HG03139 (cell line): ENCODE measurements at regions not wholly inside any gene's neighbourhood (a gene's known extent, or its start where the extent isn't known, plus 50 kb on each side); places are given as distances from the start of the nearest gene placed in this dataset.

Source experiments
- ATAC-seq: cut with Tn5 transposase; IDR thresholded peaks from one replicate; pipeline ENCODE4 v1.9.1; 2021; ENCODE audit not compliant: unreplicated experiment

DNA sequence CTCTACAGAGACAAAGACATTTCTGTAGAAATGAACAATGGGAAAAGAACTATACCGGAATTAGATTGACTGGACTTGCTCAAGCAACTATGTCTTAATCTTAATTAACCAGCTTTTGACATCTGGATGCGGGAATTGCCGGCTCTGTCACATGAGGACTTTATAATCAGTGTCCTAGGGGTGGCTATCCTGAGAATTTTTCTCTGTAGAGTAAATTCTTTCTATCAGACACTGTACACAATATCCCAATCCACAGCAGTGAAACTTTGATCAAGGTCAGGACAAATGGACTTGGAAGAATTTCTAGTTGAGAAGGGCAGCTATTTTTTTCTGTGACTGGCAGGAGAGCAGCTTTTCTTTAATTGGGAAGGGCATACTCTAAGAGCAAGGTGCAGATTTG, 322.1 kb downstream of the HRH4 start:
- no peak for ATAC-seq

DNA sequence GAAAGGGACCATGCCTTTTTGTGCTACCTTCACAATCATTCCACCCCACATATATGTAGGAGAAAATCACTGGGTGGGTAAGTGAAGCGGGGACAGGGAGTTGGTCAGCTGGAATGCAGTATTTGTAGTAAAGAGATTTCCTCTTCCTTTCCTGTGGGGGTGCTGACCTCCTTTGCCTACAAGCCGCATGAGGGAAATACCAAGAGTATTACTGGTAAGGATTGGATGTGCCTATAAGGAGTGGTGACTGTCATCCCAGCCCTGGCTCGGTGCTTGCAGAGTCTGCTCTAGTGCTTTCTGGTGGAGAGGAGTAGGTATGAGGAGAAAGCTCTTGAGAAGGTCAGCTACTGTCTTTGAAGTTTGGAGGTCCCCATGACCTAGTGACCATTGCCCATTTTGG, 324.6 kb downstream of the HRH4 start:
- ATAC-seq = no peak

DNA sequence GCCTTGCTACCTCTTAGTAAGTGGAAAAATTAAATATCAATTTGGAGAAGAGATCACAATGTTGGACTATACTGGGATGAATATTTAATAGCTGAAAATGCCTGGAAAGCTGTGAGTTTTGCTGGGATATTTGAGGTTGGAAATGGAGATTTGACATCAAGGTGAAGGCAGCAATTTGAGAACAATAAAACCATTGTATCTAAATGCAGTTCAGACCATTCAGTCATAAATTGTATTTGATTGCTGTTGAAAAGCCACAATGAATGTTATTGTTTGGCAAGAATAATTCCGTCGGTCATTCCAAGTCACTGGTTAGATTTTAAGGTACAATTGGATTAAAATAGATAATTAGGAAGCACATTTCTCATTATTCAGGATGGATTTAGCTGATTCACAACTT, 325.6 kb downstream of the HRH4 start:
- no peak for ATAC-seq

DNA sequence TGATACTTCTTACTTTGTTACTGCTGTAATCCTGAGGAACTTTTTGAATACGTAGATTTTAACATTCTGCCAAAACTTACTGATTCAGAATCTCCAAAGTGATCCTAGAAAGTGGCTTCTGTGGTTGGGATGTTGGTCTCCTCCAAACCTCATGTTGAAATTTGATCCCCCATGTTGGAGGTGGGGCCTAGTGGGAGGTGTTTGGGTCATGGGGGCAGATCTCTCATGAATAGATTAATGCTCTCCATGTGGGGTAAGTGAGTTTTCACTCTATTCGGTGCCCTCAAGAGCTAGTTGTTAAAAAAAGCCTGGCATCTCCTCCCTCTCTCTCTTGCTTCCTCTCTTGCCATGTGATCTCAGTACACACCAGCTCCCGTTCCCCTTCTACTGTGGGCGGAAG, 329.9 kb downstream of the HRH4 start:
- ATAC-seq = no peak

DNA sequence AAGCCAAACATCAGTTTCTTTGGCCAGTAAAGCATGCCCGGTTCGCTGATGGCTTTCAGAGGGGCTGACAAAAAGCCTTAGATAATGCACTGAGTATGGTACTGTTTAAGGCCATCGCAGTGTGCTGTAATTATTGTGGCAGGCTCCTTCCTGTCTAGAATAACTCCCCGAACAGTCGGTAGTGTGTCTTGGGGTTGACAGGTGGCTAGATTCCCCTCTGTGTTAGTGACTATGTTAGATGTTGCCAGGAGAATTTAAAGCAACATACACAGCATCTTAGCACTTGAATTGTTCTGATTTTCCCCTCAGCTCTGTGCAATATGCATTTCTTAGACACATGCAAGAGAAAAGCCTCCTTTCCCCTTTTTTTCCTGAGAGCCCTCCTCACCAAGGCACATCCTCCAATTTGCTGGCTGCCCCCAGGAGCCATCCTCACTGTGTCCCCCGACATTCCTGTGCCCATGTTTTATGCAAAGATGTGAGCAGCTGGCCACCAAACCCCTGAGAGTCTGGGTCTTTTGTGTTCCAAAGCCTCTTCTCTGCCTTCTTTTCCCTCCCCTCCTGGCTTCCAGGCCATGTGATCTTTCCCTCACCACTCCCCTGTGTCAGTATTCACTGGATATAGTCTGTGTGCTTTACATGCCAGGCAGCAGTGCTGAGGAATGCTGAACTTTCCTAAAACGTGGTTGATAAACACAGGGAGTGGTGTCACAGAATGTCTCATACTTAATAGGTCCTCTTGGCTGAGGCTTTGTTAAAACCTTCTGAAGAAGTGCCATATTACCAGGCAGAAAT, 331.5 kb downstream of the HRH4 start:
- no peak for ATAC-seq

DNA sequence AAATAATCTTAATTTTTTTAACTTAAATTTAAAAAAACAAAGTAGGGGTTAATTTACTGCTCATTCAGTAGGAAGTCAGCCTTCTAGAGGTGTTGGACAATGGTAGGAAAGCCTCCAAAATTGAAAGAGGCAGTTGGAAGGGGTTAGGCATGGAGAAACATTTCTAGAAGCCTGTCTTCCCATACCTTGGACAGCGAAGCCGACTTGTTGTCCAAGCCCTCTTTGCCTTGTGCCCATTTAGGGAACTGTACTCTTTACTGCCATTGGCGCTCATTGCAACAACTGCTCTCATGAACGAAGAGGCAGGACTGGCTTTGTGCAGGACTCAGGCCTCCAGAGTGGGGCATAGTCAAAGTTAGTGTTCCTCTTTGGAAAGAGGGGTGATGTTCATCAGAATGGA, 333.3 kb downstream of the HRH4 start:
- no peak for ATAC-seq

DNA sequence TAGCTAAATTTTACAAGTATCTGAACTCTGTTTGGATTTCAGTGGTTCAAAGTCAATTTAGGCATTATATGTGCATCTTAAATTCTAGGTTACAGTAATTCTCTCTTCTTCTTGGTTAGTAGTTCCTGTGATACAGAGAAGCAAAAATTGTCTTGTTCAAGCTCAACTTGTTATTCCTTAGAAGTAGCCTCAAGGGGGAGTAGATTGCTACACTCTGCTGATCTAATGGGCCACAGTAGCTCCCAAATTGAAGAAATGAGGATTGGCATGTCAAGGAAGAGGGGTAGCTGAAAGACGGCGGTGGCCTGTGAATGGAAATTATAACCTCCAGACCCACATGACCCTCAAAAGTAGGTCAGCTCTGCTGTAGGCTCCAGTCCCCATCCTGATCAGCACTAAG, 334.7 kb downstream of the HRH4 start:
- ATAC-seq = no peak

DNA sequence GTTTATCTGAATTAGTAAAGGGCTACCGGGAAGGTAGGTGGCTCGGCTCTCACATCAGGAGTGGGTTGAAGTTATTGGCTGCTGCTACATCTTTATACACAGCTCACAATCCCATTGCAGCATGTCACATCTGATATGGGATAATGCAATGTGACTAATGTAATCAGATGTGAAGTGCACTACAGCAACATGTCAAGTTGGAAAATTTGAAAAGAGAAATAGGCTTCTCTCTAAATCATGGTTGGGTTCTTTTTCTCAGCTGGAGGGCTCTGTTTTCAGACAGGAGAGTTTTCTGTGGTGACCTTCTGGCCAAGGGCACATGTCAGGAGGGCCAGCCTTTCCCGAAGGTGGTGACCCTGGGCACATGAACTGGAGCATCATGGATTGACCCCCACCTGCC, 337.5 kb downstream of the HRH4 start:
- no peak for ATAC-seq

DNA sequence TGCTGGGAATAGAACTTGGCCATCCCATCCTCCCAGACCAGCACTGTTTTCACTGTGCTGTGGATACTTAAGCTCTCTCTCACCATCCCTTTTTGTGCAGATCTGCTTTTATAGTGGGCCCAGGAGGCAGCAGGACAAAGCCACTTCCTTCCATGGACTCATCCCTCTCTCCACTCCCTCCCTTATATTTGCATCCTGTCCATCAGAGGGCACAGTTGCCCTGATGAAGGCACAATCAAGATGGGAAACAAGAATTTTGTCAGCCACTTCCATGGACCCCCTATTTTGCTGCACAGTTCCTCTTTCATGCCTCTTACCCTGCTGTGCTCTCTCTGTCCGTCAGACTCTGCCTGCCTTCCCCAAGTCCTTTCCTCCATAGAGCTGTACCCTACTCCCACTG, 338.7 kb downstream of the HRH4 start:
- no peak for ATAC-seq

DNA sequence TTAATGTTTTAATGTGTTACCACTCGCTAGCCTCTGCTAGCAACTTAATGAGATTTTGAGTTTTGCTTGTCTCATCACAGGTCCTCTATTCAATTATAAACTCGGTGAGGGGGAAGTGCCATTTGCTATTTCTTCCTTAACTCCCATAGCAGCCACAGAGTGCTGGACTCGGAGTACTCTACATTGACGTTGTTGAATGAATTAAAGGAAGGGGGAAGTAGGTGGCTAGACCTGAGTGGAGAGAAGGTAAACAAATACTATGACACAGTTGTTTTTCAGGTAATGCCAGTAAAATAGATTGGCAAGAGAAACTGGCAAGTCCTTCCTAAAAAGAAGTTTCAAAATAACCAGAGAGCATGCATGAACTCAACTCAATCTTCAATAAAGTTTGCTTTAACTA, 339.3 kb downstream of the HRH4 start:
- ATAC-seq = no peak

DNA sequence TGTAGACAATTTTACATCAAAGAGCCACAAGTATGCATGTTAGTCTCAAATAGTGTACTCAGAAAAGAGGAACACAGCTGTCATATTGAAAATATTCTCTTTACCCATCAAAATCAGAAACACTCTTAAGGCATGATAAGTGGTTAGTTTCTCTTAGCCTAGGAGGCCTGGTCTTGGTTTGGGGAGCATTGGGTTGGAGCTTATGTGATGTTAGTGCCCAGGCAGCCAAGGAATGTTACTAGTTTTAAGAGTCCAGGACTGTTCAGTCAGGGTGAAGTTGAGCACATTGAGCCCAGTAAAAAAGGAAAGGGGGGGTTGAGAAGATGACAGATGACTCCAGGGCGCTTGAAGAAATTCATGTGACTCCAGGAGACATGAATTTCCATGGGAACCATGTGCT, 340.6 kb downstream of the HRH4 start:
- ATAC-seq = no peak

DNA sequence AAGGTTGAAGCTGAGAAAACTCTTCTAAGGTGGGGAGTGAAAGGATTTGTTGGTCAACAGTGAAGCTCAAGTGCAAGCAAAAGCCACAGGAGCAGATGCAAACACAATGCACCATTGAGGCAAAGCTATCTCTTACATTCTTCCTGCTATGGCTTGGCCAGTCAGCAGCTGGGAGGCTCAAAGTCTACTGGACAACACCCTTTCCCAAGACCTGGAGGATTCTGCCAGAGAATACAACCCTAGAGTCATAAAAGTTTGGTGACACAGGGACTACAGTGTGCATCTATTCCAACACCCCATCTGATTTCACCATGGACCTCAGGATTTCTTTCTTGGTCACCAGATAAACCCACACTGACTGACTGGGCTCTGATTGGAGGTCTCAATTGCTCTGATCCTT, 342.0 kb downstream of the HRH4 start:
- no peak for ATAC-seq

DNA sequence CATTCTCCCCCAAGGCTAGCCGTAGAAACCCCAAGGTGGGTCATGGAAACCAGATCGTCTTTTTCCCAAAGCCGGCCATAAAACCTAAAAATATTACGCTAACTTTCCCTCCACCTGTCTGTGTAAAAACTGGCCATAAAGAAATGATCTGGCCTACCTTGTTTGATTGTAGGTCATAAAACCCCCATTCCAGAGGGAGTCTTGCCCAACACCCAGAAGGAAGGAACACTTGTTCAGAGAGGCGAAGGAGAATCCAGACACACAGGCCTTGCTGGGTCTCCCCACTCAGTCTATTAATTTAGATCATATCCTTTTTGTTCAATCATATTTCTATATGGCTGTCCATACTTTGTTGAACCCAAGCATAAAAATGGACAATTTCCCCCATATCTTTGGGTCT, 344.7 kb downstream of the HRH4 start:
- no peak for ATAC-seq

DNA sequence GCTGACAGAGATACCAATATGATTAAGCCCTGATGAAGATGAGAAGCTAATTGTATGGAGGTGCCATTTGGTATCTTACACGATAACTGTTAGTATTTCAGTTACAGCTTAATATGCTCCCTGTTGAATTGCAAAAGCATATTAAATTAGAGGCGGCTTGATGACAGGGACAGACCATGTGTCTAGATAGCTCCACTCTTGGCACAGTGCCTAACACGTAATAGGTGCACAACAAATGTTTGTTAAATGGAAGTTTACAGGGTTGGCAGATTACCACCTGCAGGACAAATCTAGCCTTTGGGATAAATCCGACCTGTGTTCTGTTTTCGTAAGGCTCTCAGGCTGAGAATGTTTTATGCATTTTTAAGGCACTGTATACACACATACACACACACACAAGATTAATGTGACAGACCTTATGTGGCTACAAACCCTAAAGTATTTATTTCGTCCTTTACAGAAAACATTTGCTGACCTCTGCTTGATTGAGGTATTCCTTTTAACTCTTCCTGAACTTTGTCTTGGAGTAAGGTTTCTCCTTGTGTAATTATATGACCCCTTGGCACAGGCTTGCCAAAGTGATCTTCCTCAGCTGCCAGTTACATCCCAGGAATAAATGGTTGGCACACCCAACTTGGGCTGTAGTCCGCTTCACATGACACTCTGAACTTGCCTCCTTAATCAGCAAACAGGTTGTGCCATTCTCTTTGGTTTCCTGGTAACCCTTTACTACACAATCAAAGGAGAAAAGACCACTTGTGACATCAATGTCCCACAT, 348.9 kb downstream of the HRH4 start:
- ATAC-seq = no peak

DNA sequence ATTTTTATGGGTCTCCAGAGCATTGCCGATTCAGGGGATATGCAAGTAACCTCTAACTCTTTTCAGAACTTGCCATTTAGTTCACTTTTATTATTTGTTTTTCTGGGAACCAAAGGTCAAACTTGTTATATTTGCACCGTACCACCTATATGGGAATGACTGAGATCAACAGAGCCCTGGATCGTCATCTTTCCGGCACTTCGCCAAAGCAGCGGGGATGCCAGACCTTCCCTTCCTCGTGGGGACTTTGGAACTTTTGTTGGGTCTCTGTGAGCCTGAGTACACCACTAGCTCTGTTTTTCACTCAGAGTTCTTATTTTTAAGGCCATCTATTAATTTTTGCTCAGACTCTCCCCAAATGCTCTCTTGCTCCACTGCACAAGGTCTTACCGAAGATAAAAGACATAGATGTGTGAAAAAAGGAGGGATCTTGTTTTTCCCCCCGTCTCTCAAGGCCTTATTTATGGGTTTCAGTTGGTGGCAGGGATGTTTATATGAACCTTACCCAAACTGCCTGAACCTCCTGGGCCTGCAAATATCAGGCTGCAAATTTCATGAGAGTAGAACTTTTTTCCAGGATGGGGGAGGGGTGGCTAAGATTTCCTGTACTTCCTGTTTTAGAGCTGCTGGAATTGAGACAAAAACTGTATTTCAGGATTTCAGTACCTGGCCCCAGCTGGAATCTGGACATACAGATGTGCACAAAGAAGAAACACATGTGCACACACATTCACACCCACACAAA, 350.3 kb downstream of the HRH4 start:
- ATAC-seq = no peak

DNA sequence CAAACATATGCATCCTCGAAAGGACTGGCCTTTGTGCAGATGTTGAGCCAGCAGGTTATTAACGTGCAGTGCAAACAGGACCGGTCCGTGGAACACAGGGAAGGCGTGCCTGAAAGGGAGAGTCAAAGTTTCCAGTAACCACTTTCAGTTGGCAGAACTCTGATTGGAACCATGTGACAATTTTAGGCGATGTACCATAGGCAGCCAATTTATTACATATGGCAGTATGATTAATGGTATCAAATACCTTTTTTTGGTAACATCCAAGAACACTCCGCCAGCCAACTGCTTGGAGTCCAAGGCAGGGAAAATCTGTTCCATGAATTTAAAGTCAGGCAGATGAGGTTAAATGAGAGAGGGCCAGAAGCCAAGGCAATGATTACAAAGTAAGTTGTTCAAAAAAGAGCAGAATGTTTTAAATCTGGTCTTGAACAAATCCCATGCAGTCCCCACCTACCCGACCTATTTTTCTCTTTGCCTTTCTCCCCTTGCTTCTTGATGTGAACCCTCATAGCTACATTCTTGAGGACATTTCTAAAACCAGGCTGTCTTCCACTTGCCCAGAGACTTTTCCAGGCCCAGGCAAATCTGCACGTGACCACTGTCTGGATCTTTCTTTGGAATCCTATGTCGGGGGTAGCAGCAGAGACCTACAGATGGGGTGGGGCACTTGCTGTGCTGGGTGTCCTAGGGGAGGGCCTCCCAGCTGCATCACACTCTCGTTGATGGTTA, 351.7 kb downstream of the HRH4 start:
- no peak for ATAC-seq

DNA sequence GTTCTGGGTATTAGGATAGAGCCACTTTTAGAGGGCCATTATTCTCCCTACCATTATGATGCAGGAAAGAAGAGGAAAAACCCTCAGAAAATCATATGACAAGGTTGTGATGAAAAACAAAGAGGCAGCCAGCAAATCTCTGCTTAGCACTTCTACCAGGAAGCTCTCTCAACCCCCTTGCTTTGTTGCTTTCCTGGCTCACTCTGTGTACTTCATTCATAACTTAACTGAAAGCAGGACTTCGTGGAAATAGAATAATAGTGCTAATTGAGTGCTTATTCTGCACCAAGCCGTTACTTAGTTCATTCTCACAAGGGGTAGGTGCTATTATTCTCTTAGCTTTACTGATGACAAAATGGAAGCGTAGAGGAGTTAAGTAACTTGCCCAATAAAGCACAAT, 354.1 kb downstream of the HRH4 start:
- ATAC-seq = no peak

DNA sequence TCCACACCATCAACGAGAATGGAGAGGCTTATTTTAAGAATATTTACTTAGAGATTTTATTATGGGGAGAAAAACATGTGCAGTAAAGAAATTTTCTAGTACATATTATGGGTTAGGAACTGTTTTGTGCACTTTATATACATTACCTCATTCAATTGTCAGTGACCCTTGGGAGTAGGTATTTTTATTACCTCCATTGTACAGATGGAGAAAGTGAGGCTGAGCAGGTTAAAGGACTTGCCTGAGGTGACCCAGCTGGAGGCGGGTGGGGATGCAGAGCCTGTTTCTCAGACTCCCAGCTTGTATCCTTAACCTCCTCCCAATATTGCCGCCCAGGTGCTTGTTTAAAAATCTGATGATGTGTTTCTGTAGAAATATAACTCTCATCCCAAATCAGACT, 356.7 kb downstream of the HRH4 start:
- no peak for ATAC-seq

DNA sequence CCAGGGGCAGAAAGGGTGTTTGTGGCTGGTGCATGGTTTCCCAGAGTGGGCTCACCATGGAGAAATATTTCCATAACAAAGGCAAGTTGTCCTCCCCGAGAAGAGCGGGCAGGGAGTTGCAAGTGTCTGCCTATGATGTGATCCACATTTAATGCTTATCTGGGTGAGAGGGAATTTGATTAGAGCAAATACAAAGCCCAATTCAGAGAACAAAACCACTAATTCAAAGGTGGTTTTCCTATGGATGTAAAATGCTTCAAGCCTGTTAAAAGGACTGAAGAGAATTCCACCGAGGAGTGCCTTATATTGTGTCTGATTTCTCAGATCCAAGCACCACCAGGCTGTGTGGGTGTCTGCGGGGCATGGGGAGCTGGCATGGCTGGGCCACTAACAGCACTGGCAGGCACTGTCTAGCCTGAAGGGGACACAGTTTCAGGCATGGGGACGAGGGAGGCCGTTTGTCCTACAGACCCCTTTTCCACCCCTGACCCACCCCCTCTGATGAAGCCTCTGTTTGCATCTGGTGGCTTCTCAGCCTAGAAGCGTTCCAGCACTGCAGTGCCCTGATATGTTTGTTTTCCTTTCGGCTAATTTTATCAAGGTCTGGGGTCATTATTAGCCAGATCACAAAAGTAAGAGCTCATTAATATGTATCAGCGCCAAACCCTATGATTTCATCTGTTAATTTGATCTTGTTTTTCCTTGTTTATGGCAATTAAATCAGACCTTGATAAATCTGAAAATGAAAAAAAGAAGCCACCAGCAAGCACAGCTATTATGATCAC, 357.3 kb downstream of the HRH4 start:
- ATAC-seq = no peak

DNA sequence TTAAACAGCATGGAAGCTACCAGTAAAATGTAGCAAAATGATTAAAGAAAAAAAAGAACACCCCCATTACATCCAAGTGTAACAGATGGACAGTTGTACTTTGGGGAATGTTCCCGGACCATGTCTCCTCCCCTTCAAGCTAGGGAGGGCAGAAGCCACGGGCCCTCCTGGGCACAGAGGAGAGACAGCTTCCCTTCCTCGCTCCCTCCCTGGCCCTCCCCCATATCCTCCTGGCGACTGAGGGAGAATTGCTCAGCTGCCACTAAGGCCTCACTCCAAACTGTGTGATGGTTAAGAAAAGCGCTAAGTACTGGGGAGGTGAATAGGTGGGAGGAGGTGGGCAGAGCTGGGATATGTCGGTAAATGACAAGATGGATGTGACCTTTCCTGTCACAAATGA, 358.0 kb downstream of the HRH4 start:
- ATAC-seq = no peak
